ENCODE measurements at regions not wholly inside any gene's neighbourhood (a gene's known extent, or its start where the extent isn't known, plus 50 kb on each side); places are given as distances from the start of the nearest gene placed in this dataset.

DNA sequence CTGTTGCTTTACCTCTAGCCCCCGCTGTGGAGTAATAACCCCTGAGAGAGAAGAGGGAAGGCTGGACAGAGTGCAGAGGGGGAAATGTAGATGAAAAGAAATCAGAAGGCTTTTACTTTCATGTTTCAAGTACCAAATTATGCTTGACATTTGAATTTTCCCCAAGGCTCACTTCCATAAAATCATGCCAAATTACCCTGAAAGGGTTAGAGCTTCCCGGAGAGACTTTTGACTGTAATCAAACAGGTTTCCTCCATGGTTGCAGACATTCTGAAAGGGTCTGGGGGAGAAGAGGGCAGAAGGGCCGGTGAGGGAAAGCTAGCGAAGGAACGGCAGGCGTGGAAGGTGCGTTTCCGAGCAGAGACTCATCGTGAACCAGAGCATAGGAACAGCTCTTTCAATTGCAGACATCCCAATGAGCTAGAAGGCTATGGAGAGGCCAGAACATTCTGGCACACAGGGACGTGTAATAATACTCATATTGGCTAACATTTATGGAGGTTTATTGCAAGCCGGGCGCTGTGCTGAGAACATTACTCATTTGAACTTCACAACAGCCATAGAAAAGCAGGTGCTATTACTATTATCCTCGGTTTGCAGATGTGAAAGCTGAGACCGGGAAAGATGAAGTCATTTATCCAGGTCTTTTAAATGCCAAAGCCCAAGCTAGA, 620.8 kb upstream of the AUTS2 start:
- TF ChIP-seq, protein P1, sequence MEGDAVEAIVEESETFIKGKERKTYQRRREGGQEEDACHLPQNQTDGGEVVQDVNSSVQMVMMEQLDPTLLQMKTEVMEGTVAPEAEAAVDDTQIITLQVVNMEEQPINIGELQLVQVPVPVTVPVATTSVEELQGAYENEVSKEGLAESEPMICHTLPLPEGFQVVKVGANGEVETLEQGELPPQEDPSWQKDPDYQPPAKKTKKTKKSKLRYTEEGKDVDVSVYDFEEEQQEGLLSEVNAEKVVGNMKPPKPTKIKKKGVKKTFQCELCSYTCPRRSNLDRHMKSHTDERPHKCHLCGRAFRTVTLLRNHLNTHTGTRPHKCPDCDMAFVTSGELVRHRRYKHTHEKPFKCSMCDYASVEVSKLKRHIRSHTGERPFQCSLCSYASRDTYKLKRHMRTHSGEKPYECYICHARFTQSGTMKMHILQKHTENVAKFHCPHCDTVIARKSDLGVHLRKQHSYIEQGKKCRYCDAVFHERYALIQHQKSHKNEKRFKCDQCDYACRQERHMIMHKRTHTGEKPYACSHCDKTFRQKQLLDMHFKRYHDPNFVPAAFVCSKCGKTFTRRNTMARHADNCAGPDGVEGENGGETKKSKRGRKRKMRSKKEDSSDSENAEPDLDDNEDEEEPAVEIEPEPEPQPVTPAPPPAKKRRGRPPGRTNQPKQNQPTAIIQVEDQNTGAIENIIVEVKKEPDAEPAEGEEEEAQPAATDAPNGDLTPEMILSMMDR (conservative IDR thresholded peaks at IDR 0.05; ENCODE audit: low read depth, low read length) = no peak
- no peak for TF ChIP-seq EZH2 (IDR thresholded peaks at IDR 0.05; ENCODE audit: borderline replicate concordance, low read depth, low read length, poor library complexity, severe bottlenecking)

All from A673 (cell line).